ENCODE measurements at regions not wholly inside any gene's neighbourhood (a gene's known extent, or its start where the extent isn't known, plus 50 kb on each side); places are given as distances from the start of the nearest gene placed in this dataset.
A peak's percentile ranks its signal among the peaks of the same experiment; 100 is the strongest.

DNA sequence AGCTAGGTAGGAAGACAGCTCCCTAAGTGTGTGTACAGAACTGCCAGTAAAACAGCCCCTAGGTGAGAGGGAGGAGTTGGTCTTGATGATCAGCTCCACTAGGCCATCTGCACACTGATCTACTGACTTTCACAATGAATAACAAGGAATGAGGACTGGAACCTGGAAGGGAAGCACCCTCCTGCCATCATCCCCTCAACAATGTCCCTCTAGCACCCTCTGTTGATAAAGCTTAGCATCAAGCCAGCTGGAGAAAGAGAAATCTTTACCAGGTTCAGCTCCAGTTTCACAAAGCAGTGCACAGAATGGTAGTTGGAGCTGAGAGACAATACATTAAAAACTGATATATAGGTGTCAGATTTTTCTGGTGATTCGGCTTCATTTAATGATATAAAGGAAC is 57.2 kb upstream of the IRAK1BP1 start:
- no peak for ATAC-seq
- Histone ChIP-seq H3K4me3 (no peak overlapping the region), H3K27ac (no peak overlapping the region), H3K36me3 (replicated peaks in 1 of 2; ENCODE audit: insufficient read depth in 1 of 2, low read depth in 2 of 2) (no peaks in the 10 kb centered on the region), H3K4me1 (no peaks in the 10 kb centered on the region), H3K9me3 (peaks cover 0 to 5% (median 0%) of the 10 kb centered on the region in 3 donors), H3K27me3 (no peaks in the 10 kb centered on the region)
- no peak for TF ChIP-seq POLR2A (IDR thresholded peaks at IDR 0.05)
- peak in 1 of 7 experiments; percentile 4 for TF ChIP-seq CTCF (IDR thresholded peaks at IDR 0.05)
- WGBS, 2 donors, result 9 to 10% methylated on average over 1 of the region's 1 CpG
- intact Hi-C loops (cut with DNase I), result no loop called here
- DNase-seq, result no peak

- intact Hi-C loops (cut with DNase I), result no loop called here
- TF ChIP-seq POLR2A (IDR thresholded peaks at IDR 0.05) (no peak), CTCF (IDR thresholded peaks at IDR 0.05) (no peak)
- Histone ChIP-seq H3K27me3 (no peaks in the 10 kb centered on the region), H3K4me1 (no peaks in the 10 kb centered on the region), H3K27ac (no peak overlapping the region), H3K9me3 (peaks cover 0 to 10% (median 0%) of the 10 kb centered on the region in 3 donors), H3K4me3 (no peak overlapping the region), H3K36me3 (replicated peaks in 1 of 2; ENCODE audit: insufficient read depth in 1 of 2, low read depth in 2 of 2) (no peaks in the 10 kb centered on the region)
- DNase-seq, result no peak
- 18 to 31% methylated on average over 2 of the region's 2 CpGs for WGBS, 2 donors
- ATAC-seq, result no peak
Observed at GRCh38 chr6:78810698-78811097, 56.7 kb upstream of the IRAK1BP1 start.
